ENCODE measurements at regions not wholly inside any gene's neighbourhood (a gene's known extent, or its start where the extent isn't known, plus 50 kb on each side); places are given as distances from the start of the nearest gene placed in this dataset.

DNA sequence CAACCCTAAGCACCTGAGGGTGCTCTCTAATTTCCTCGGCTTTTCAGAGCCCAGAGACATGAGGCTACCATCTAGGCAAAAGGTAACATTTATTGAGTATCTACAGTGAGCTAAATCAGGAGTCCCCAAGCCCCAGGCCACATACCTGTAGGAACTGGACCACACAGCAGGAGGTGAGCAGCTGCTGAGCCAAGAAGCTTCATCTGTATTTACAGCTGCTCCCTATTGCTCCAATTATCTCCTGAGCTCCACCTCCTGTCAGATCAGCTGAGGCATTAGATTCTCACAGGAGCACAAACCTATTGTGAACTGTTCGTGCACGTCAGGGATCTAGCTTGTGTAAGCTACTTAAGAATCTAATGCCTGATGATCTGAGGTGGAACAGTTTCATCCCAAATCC is 70.2 kb downstream of the RND3 start:
- DNase-seq = no peak

- DNase-seq = no peak
These were observed 72.4 kb downstream of the RND3 start for GRCh38 chr2:150415022-150415421.

DNA sequence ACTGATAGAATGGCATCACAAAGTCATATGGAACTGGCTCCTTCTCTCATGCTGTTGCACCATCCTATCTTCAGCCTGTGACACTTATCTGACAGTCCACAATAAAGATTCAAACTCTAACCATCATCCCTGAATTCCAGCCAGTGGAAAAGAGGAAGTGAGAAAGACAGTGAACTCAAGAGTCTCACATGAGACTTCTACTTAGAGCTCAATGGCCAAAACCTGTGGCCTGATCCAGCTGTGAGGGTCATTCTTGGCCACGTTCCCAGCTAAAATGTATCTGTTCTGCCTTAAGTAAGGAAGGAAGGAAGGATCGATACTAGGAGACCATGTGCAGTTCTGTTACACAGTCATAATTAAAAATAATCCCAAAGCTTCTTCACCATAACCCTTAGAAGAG is 73.6 kb downstream of the RND3 start:
- DNase-seq = no peak

GRCh38 chr2:150413366-150413765 is 74.1 kb downstream of the RND3 start:
- no peak for DNase-seq

- no peak for DNase-seq
These were observed 76.7 kb downstream of the RND3 start for GRCh38 chr2:150410809-150411208.

DNA sequence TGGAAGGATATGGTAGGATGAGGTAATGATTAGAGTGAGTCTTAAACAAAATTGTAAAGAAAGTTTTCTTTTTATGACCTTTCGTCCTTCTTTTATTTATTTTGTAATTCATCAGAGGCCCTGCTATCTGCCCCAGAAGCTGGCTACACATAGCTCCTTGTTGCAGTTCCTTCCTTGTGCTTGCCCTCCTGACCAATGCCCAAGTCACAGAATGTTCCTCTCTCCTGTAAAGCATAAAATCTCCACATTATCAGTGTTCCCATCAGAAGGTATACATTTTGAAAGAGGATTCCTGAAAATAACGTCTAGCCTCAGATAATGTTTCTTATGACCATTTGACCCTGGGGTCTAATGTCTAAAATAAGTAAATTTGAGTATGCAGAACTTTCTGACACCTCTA is 78.3 kb downstream of the RND3 start:
- no peak for DNase-seq

GRCh38 chr2:150404147-150404546 is 83.3 kb downstream of the RND3 start:
- DNase-seq = no peak

GRCh38 chr2:150403457-150403856 is 84.0 kb downstream of the RND3 start:
- no peak for DNase-seq

GRCh38 chr2:150402953-150403352 is 84.5 kb downstream of the RND3 start:
- no peak for DNase-seq

GRCh38 chr2:150400849-150401248 is 86.6 kb downstream of the RND3 start:
- DNase-seq = no peak

DNA sequence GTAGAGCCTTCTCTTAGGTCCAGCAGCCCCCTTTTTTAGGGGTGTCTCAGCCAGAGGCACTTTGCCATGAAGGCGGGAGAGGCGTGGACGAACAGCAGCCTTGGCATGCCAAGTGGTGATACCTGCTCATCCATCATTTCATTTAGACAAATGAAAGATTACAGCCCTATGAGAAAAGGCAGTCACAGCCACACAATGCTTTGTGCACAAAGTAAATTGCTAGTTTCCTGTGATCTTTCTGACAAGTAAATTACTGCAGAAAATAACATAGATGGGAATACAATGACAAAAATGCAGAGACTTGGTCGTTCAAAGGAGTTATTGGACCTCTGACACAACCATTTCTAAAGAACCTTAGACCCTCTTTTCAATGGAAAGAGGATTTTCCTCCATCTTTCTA is 94.9 kb downstream of the RND3 start:
- no peak for DNase-seq

GRCh38 chr2:150391779-150392178 is 95.7 kb downstream of the RND3 start:
- no peak for DNase-seq

- no peak for DNase-seq
These were observed 98.0 kb downstream of the RND3 start for GRCh38 chr2:150389447-150389846.

DNA sequence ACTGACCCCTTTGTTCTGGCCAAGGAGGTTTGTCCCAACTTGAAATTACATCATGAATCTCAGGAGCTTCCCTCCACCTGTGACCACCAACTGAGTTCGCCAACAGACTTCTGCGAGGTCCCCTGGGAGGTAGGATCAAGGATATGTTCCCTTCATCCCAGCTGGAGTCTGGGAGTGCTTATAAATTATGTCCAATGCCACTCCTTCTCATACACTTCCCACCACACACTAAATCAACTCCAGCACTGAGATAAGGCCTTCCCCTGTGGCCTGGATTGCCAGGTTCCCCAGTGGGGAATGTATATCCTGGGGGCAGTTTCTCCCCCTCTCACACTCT is 99.2 kb downstream of the RND3 start:
- no peak for DNase-seq

- no peak for DNase-seq
These were observed 99.7 kb downstream of the RND3 start for GRCh38 chr2:150387586-150388288.

- no peak for DNase-seq
These were observed 102.3 kb downstream of the RND3 start for GRCh38 chr2:150385211-150385610.

DNA sequence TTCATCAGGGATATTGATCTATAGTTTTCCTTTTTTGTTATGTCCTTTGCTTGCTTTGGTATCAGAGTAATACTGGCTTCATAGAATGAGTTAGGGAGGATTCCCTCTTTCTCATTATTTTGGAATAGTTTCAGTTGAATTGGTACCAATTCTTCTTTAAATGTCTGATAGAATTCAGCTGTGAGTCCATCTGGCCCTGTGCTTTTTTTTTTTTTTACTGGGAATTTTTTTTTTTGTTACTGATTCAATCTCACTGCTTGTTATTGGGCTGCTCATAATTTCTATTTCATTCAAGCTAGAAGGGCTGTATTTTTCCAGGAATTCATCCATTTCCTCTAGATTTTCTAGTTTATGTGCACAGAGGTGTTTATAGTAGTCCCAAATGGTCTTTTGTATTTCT is 103.9 kb downstream of the RND3 start:
- DNase-seq = no peak

DNA sequence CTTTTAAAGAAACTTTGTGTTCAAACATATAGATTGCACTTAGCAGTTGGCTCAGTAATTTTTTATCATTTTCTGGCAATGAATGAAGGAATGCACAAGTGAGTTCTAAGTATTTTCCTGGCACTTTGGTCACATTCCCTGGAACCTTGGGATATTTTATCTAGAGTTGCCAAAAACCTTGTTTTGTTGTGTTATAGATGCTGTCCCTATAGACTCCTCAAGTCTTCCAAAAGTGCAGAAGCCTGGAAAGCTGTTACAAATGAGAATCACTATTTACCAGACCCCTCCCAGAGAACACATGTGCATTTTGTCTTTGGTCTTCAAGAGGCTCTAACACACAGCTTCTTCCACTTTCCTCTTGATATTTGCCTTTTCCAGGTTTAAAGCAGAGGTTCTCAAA is 108.3 kb downstream of the RND3 start:
- DNase-seq = no peak

GRCh38 chr2:150378686-150379085 is 108.8 kb downstream of the RND3 start:
- no peak for DNase-seq

GRCh38 chr2:150376553-150377335 is 110.7 kb downstream of the RND3 start:
- no peak for DNase-seq

DNA sequence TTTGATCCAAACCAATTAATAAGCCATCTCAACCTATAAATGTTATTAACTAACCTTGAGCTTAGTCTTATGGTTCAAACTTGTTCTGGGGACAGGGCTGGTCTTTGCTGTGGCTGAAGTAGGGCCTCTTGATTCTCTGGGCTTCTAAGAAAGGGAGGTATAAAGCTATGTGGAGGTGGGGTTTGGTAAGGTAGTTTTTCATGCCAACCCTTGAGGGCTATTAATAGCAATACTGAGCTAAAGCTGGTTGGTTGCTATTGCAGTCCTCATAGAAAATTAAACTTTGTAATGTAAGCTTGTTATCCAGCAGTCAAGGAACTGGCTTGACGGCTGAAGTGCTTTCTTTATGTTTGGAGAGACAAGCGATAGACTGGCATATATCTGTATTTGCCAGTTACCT is 112.1 kb downstream of the RND3 start:
- no peak for DNase-seq

DNA sequence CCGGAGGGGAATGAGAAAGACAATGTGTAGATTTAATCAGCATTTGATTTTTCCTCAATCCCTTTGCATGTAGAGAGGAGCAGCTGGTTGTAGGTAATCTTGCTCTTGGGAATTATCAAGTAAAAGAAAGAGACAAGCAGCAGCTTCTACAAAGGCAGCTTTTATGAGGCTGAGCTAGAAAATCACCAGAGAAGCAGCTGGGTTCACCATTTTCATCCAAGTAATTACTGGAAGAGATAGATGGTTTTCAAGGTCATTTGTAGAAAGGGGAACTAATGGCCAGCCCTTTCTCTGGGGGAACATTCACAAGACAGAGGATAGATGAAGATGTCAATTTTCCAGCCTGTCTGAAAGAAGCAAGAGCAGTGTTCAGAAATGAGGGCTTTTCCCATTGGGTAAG is 113.0 kb downstream of the RND3 start:
- no peak for DNase-seq

DNA sequence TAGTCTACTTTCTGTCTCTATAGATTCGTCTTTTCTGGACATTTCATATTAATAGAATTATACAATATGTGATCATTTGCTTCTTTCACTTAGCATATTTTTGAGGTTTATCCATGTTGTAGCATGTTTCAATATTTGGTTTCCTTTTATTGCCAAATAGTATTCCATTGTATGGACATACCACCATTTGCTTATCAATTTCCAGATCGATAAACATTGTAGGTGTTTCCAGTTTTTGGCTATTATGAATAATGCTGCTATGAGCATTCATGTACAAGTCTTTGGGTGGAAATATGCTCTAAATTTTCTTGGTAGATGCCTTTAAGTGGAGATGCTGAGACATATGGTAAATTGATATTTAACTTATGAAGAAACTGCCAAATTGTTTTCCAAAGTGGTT is 114.1 kb downstream of the RND3 start:
- no peak for DNase-seq

DNA sequence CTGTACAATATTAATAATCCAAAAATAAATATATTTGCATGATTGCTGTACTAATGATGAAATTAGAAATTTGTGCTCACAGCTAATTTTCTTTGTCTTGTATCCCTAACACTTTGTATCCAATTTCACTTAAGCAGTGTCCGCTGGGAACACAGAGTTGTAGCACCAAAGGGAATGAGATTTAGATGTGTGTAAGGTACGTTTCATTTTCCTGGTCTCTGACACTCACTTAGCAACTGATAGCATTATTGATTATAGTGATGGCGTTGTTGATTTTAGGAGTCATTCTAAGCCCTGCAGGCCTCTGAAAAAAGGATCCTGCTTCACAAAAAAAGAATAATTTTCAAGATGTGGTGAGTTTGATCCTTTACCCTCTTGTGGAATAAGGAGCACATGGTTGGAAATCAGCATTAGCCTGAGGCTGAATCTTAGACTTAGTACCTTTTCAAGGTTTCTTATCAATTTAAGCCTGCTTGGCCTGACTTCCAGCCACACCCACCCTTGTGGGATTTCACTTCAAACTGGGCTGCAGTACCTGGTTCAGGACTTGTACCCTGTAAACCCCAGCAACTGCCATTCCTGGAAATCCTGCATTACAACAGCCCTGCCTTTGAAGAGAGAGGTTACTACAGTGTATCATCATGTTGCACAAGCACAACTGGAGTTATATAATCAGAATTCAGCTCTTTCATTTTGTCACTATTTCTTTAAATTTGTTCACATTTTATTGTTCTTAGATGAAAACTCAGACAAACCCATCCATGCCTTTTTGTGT is 116.2 kb downstream of the RND3 start:
- DNase-seq = no peak

Data from GOT3 (cell line).